ENCODE measurements at regions not wholly inside any gene's neighbourhood (a gene's known extent, or its start where the extent isn't known, plus 50 kb on each side); places are given as distances from the start of the nearest gene placed in this dataset.

DNA sequence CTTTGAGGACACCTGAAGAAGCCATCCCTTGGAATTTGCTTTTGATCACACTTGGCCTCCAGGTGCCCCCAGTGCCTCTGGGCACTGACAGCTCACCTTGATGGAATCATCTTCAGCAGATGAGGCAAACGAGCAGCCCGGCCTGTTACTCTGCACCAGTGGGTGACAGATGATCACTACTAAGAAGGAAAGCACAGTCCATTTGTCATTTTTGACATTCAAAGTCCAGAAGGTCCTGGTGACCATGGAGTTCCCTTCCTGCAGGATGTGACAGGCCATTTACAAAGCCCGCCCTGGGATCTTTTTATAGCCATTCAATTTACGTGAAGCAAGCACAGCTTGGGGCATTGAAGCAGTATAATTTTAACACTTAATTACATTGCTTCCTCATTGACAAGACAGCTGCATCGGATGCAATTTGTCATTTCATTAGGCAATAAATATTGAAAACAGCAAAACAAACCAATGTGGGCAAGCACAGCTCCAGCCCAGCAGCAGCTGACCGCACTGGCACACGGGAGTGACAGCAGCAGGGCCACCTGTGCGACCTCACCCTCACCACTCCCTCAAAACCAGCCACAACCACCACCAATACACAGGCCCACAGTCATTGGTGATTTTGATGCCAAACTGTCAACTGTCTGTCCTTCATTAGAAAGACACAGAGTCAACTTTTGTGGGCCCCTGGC is 76.0 kb upstream of the SLC66A3 start:
- no peak for TF ChIP-seq RAD21 (IDR thresholded peaks at IDR 0.05; ENCODE audit: low read depth)
- TF ChIP-seq, protein P1, sequence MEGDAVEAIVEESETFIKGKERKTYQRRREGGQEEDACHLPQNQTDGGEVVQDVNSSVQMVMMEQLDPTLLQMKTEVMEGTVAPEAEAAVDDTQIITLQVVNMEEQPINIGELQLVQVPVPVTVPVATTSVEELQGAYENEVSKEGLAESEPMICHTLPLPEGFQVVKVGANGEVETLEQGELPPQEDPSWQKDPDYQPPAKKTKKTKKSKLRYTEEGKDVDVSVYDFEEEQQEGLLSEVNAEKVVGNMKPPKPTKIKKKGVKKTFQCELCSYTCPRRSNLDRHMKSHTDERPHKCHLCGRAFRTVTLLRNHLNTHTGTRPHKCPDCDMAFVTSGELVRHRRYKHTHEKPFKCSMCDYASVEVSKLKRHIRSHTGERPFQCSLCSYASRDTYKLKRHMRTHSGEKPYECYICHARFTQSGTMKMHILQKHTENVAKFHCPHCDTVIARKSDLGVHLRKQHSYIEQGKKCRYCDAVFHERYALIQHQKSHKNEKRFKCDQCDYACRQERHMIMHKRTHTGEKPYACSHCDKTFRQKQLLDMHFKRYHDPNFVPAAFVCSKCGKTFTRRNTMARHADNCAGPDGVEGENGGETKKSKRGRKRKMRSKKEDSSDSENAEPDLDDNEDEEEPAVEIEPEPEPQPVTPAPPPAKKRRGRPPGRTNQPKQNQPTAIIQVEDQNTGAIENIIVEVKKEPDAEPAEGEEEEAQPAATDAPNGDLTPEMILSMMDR (IDR thresholded peaks at IDR 0.05 in 2 of 3, conservative IDR thresholded peaks at IDR 0.05 in 1 of 3; ENCODE audit: borderline replicate concordance in 1 of 3, insufficient read depth in 1 of 3, low read depth in 2 of 3, low read length in 2 of 3) = no peak
- no peak for TF ChIP-seq EZH2 (IDR thresholded peaks at IDR 0.05)
- TF ChIP-seq POLR2AphosphoS5 (IDR thresholded peaks at IDR 0.05; ENCODE audit: low read depth, low read length) = no peak
- no peak for TF ChIP-seq ZNF274 (IDR thresholded peaks at IDR 0.05; ENCODE audit: low read depth, low read length)
- TF ChIP-seq POLR2A (IDR thresholded peaks at IDR 0.05; ENCODE audit: borderline replicate concordance, extremely low read depth, insufficient read depth, insufficient read length) = no peak
- TF ChIP-seq EGR1 (IDR thresholded peaks at IDR 0.05; ENCODE audit: low read depth) = no peak
- TF ChIP-seq, protein P2, sequence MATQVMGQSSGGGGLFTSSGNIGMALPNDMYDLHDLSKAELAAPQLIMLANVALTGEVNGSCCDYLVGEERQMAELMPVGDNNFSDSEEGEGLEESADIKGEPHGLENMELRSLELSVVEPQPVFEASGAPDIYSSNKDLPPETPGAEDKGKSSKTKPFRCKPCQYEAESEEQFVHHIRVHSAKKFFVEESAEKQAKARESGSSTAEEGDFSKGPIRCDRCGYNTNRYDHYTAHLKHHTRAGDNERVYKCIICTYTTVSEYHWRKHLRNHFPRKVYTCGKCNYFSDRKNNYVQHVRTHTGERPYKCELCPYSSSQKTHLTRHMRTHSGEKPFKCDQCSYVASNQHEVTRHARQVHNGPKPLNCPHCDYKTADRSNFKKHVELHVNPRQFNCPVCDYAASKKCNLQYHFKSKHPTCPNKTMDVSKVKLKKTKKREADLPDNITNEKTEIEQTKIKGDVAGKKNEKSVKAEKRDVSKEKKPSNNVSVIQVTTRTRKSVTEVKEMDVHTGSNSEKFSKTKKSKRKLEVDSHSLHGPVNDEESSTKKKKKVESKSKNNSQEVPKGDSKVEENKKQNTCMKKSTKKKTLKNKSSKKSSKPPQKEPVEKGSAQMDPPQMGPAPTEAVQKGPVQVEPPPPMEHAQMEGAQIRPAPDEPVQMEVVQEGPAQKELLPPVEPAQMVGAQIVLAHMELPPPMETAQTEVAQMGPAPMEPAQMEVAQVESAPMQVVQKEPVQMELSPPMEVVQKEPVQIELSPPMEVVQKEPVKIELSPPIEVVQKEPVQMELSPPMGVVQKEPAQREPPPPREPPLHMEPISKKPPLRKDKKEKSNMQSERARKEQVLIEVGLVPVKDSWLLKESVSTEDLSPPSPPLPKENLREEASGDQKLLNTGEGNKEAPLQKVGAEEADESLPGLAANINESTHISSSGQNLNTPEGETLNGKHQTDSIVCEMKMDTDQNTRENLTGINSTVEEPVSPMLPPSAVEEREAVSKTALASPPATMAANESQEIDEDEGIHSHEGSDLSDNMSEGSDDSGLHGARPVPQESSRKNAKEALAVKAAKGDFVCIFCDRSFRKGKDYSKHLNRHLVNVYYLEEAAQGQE (IDR thresholded peaks at IDR 0.05; ENCODE audit: low read depth) = no peak
- TF ChIP-seq, protein P3, sequence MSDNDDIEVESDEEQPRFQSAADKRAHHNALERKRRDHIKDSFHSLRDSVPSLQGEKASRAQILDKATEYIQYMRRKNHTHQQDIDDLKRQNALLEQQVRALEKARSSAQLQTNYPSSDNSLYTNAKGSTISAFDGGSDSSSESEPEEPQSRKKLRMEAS (IDR thresholded peaks at IDR 0.05) = no peak
- no peak for TF ChIP-seq ELF1 (IDR thresholded peaks at IDR 0.05; ENCODE audit: borderline replicate concordance, low read depth)
- no peak for TF ChIP-seq SP1 (IDR thresholded peaks at IDR 0.05; ENCODE audit: low read depth)
- TF ChIP-seq SIN3A (IDR thresholded peaks at IDR 0.05; ENCODE audit: low read depth) = no peak
